Bronchial epithelial cell (primary cell): ENCODE measurements at regions not wholly inside any gene's neighbourhood (a gene's known extent, or its start where the extent isn't known, plus 50 kb on each side); places are given as distances from the start of the nearest gene placed in this dataset.

ENCODE experiments used
- DNase-seq: peaks from one replicate; pipeline ENCODE4 v3.0.0-alpha.2; 2010; ENCODE audit warnings: low read depth
- FAIRE-seq: peaks from 2 replicates; lab custom pipeline; 2011; peaks lifted over from hg19 to GRCh38; lab: Jason Lieb, UNC
- H3K27me3 ChIP-seq: 2 replicates; pipeline ENCODE4 v1.5.1; 2011; ENCODE audit warnings: low read length; ENCODE audit not compliant: control insufficient read depth, insufficient read depth
- H3K36me3 ChIP-seq: 2 replicates; pipeline ENCODE4 v1.5.1; 2011; ENCODE audit warnings: low read length; ENCODE audit not compliant: control insufficient read depth, insufficient read depth
- H3K4me3 ChIP-seq: 2 replicates; pipeline ENCODE4 v1.5.1; 2011; ENCODE audit warnings: mild to moderate bottlenecking, low read depth, low read length, control low read depth
- CTCF ChIP-seq: IDR thresholded peaks from 2 replicates; pipeline ENCODE4 v1.5.1; 2011; ENCODE audit warnings: mild to moderate bottlenecking, moderate library complexity, low read length, control low read depth, inconsistent platforms; ENCODE audit not compliant: insufficient read depth, severe bottlenecking

- no peak for TF ChIP-seq CTCF
- H3K36me3 ChIP-seq, result no peaks in the 10 kb centered on the region
- DNase-seq, result no peak
- H3K27me3 ChIP-seq, result no peaks in the 10 kb centered on the region
- no peak for FAIRE-seq
- H3K4me3 ChIP-seq, result no peak overlapping the region
Measured at GRCh38 chr3:67301556-67301955, 303.4 kb downstream of the KBTBD8 start.

- no peak for FAIRE-seq
- TF ChIP-seq CTCF, result no peak
- DNase-seq, result no peak
- Histone ChIP-seq H3K27me3 (no peaks in the 10 kb centered on the region), H3K4me3 (no peak overlapping the region), H3K36me3 (no peaks in the 10 kb centered on the region)
Measured at GRCh38 chr3:67302489-67302888, 304.4 kb downstream of the KBTBD8 start.

- FAIRE-seq, result no peak
- DNase-seq, result no peak
- H3K36me3 ChIP-seq, result no peaks in the 10 kb centered on the region
- TF ChIP-seq CTCF, result no peak
- H3K27me3 ChIP-seq, result no peaks in the 10 kb centered on the region
- H3K4me3 ChIP-seq, result no peak overlapping the region
Measured at GRCh38 chr3:67305160-67305559, 307.1 kb downstream of the KBTBD8 start.

- H3K27me3 ChIP-seq, result no peaks in the 10 kb centered on the region
- FAIRE-seq, result no peak
- TF ChIP-seq CTCF, result no peak
- no peak for DNase-seq
- H3K4me3 ChIP-seq, result no peak overlapping the region
- no peaks in the 10 kb centered on the region for H3K36me3 ChIP-seq
Measured at GRCh38 chr3:67305922-67306321, 307.8 kb downstream of the KBTBD8 start.

- FAIRE-seq, result no peak
- H3K27me3 ChIP-seq, result no peaks in the 10 kb centered on the region
- TF ChIP-seq CTCF, result no peak
- no peak overlapping the region for H3K4me3 ChIP-seq
- no peaks in the 10 kb centered on the region for H3K36me3 ChIP-seq
- DNase-seq, result no peak
Measured at GRCh38 chr3:67311440-67311839, 313.3 kb downstream of the KBTBD8 start.

- no peak for DNase-seq
- TF ChIP-seq CTCF, result no peak
- H3K27me3 ChIP-seq, result no peaks in the 10 kb centered on the region
- no peak for FAIRE-seq
- no peak overlapping the region for H3K4me3 ChIP-seq
- no peaks in the 10 kb centered on the region for H3K36me3 ChIP-seq
Measured at GRCh38 chr3:67312155-67312554, 314.0 kb downstream of the KBTBD8 start.
